G401 (cell line): ENCODE measurements at regions not wholly inside any gene's neighbourhood (a gene's known extent, or its start where the extent isn't known, plus 50 kb on each side); places are given as distances from the start of the nearest gene placed in this dataset.

Experiments used
- DNase-seq: peaks from one replicate; pipeline ENCODE4 v3.0.0-alpha.2; 2015; ENCODE audit warnings: low spot score
- in situ Hi-C: cut with HindIII; loops from 2 replicates; pipeline ENCODE4 v1.10.0; 2016; ENCODE audit warnings: low sequenced_read_pairs, mixed read lengths

- in situ Hi-C loops = no loop called here
- DNase-seq = no peak
These were observed 163.3 kb upstream of the PABPC4L start for GRCh38 chr4:134364928-134365327.

- in situ Hi-C loops = no loop called here
- no peak for DNase-seq
These were observed 143.7 kb upstream of the PABPC4L start for GRCh38 chr4:134345244-134345643.

- no peak for DNase-seq
- in situ Hi-C loops = no loop called here
These were observed 142.1 kb upstream of the PABPC4L start for GRCh38 chr4:134343656-134344055.

- DNase-seq = no peak
- in situ Hi-C loops = no loop called here
These were observed 141.5 kb upstream of the PABPC4L start for GRCh38 chr4:134343081-134343480.

GRCh38 chr4:134337574-134337973 is 136.0 kb upstream of the PABPC4L start:
- DNase-seq = no peak
- in situ Hi-C loops = no loop called here

GRCh38 chr4:134328741-134329140 is 127.2 kb upstream of the PABPC4L start:
- in situ Hi-C loops = no loop called here
- DNase-seq = no peak

GRCh38 chr4:134327274-134328122 is 125.9 kb upstream of the PABPC4L start:
- in situ Hi-C loops = no loop called here
- no peak for DNase-seq

- no peak for DNase-seq
- in situ Hi-C loops = no loop called here
These were observed 125.3 kb upstream of the PABPC4L start for GRCh38 chr4:134326866-134327265.

- DNase-seq = no peak
- in situ Hi-C loops = no loop called here
These were observed 122.6 kb upstream of the PABPC4L start for GRCh38 chr4:134324179-134324578.

- in situ Hi-C loops = no loop called here
- DNase-seq = no peak
These were observed 118.5 kb upstream of the PABPC4L start for GRCh38 chr4:134320048-134320447.

GRCh38 chr4:134313591-134313990 is 112.0 kb upstream of the PABPC4L start:
- no peak for DNase-seq
- in situ Hi-C loops = no loop called here

- in situ Hi-C loops = no loop called here
- no peak for DNase-seq
These were observed 108.1 kb upstream of the PABPC4L start for GRCh38 chr4:134309715-134310114.

- DNase-seq = no peak
- in situ Hi-C loops = no loop called here
These were observed 107.3 kb upstream of the PABPC4L start for GRCh38 chr4:134308910-134309309.

GRCh38 chr4:134298313-134298712 is 96.7 kb upstream of the PABPC4L start:
- in situ Hi-C loops = no loop called here
- no peak for DNase-seq

GRCh38 chr4:134297765-134298164 is 96.2 kb upstream of the PABPC4L start:
- in situ Hi-C loops = no loop called here

GRCh38 chr4:134282680-134283079 is 81.1 kb upstream of the PABPC4L start:
- no peak for DNase-seq
- in situ Hi-C loops = no loop called here

More at GRCh38 chr4:134297765-134298164, 96.2 kb upstream of the PABPC4L start:
- DNase-seq = no peak

- in situ Hi-C loops = no loop called here
- no peak for DNase-seq
These were observed 77.1 kb upstream of the PABPC4L start for GRCh38 chr4:134278675-134279074.

GRCh38 chr4:134276476-134276875 is 74.9 kb upstream of the PABPC4L start:
- in situ Hi-C loops = no loop called here
- DNase-seq = no peak

GRCh38 chr4:134260126-134260525 is 58.5 kb upstream of the PABPC4L start:
- in situ Hi-C loops = no loop called here
- DNase-seq = no peak
